ENCODE measurements at regions not wholly inside any gene's neighbourhood (a gene's known extent, or its start where the extent isn't known, plus 50 kb on each side); places are given as distances from the start of the nearest gene placed in this dataset.

DNA sequence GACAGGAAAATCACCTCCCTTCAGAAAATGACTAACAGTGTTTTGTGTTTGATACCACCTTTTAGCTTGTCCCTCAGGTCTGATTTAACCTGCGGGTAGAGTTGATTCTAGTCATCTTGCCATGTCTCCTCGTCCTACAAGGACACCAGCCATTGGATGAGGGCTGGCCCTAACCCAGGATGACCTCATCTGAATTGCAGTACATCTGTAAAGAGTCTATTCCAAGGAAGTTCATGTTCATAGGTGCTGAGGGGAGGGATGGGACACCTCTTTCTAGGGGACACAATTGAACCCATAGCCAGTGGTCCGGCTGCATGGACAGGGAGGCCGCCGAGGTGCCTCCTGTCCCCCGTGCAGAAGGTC, 52.0 kb upstream of the DACT2 start:
- POLR2A ChIA-PET (ENCODE audit: unreplicated experiment) = no interaction called here

DNA sequence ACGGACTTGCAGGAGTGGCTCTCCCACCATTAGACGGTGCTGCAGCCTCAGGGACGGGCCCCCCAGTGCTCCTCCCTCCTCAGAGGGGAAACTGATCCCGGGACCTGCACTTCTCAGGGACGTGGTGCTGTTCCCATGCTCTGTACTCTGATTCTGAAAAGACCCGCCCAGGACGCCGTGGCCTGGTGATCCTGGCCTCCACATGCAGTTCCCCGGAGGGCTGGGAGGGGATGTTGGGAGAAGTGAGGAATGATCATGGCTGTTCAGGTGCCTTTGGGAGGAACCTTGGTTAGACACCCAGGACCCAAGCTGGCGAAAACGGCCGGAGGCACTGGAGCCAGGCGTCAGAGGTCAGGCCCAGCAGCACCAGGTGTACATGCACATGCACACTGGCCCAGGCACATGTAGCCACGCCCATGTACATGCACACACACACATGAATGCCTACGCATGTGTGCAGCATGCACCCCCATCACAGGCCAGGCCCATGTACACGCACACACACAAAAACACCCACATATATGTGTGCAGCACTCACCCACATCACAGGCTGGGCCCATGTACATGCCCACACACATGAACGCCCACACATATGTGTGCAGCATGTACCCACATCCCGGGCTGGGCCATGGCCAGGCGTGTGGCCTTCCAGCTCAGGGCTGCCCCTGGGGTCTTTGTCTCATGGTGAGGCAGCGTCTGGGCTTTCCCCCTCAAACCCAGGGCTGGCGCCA, 52.6 kb upstream of the DACT2 start:
- CTCF ChIA-PET = no interaction called here
- Histone ChIP-seq H3K9ac (ENCODE audit: low read length) (no peak overlapping the region), H3K9me2 (replicated peaks; ENCODE audit: low read length) (no peaks in the 10 kb centered on the region), H2AFZ (ENCODE audit: low read length) (no peak overlapping the region), H3K79me2 (ENCODE audit: low read length) (no peaks in the 10 kb centered on the region), H3K4me1 (ENCODE audit: insufficient read depth, low read length) (no peaks in the 10 kb centered on the region), H3K4me3 (ENCODE audit: low read length) (no peak overlapping the region), H3K4me2 (ENCODE audit: low read length) (no peak overlapping the region), H3F3A (ENCODE audit: low read length, unreplicated experiment) (no peaks in the 10 kb centered on the region), H3K27me3 (ENCODE audit: low read length) (peaks cover 24% of the 10 kb centered on the region; the same call in 1 of the 2 replicates), H3K36me3 (ENCODE audit: low read depth, low read length) (no peaks in the 10 kb centered on the region), H4K20me1 (ENCODE audit: low read length) (no peaks in the 10 kb centered on the region), H3K9me3 (ENCODE audit: low read length) (no peaks in the 10 kb centered on the region), H3K27ac (ENCODE audit: low read length) (no peak overlapping the region)
- BruUV-seq (replicated peaks) = no TSS peak
- no peak for DNase-seq
- POLR2A ChIA-PET (ENCODE audit: unreplicated experiment) = no interaction called here
- no peak for ATAC-seq
- intact Hi-C loops (cut with micrococcal nuclease) = no loop called here
- no peak for TF ChIP-seq EZH2 (IDR thresholded peaks at IDR 0.05; ENCODE audit: low read length, unreplicated experiment)
- TF ChIP-seq CTCF (conservative IDR thresholded peaks at IDR 0.05; ENCODE audit: low read depth, low read length) = no peak
- no peak for TF ChIP-seq EZH2phosphoT487 (IDR thresholded peaks at IDR 0.05; ENCODE audit: borderline replicate concordance, low read length)

More for the DNA sequence above, 52.0 kb upstream of the DACT2 start:
- Histone ChIP-seq H3K27ac (ENCODE audit: low read length) (no peak overlapping the region), H4K20me1 (ENCODE audit: low read length) (no peaks in the 10 kb centered on the region), H3K9me2 (replicated peaks; ENCODE audit: low read length) (no peaks in the 10 kb centered on the region), H3K27me3 (ENCODE audit: low read length) (peaks cover 27% of the 10 kb centered on the region; the same call in 1 of the 2 replicates), H3K4me1 (ENCODE audit: insufficient read depth, low read length) (no peaks in the 10 kb centered on the region), H3K36me3 (ENCODE audit: low read depth, low read length) (no peaks in the 10 kb centered on the region), H3K79me2 (ENCODE audit: low read length) (no peaks in the 10 kb centered on the region), H3K9me3 (ENCODE audit: low read length) (no peaks in the 10 kb centered on the region), H3K4me3 (ENCODE audit: low read length) (no peak overlapping the region), H3K9ac (ENCODE audit: low read length) (no peak overlapping the region), H2AFZ (ENCODE audit: low read length) (no peak overlapping the region), H3K4me2 (ENCODE audit: low read length) (no peak overlapping the region), H3F3A (ENCODE audit: low read length, unreplicated experiment) (no peaks in the 10 kb centered on the region)
- DNase-seq (no peak), ATAC-seq (no peak)
- intact Hi-C loops (cut with micrococcal nuclease) = no loop called here
- TF ChIP-seq EZH2 (IDR thresholded peaks at IDR 0.05; ENCODE audit: low read length, unreplicated experiment) (no peak), EZH2phosphoT487 (IDR thresholded peaks at IDR 0.05; ENCODE audit: borderline replicate concordance, low read length) (no peak), CTCF (conservative IDR thresholded peaks at IDR 0.05; ENCODE audit: low read depth, low read length) (no peak)
- no TSS peak for BruUV-seq (replicated peaks)
- CTCF ChIA-PET = no interaction called here

DNA sequence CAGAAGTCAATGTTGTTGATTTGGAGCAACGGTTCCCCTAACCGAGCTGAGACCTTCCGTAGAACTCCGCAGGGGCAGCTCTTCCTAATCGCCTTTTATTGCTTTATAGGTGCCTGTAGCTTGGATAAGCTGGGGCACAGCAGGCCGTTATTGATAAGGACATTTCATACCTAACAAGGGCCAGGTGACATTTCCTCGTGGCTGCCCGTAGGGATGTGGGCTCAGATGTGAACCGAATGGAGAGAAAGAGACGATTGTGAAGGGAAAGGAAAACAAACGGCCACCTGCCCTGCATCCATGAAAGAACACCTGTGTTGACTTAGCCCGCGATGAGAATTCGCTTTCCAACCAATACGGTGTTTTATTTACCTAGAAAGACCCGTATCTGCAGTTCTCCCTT, 53.3 kb upstream of the DACT2 start:
- Histone ChIP-seq H4K20me1 (ENCODE audit: low read length) (no peaks in the 10 kb centered on the region), H3F3A (ENCODE audit: low read length, unreplicated experiment) (no peaks in the 10 kb centered on the region), H3K27me3 (ENCODE audit: low read length) (peaks cover 19% of the 10 kb centered on the region; the same call in 1 of the 2 replicates), H3K4me2 (ENCODE audit: low read length) (no peak overlapping the region), H3K4me1 (ENCODE audit: insufficient read depth, low read length) (no peaks in the 10 kb centered on the region), H3K79me2 (ENCODE audit: low read length) (no peaks in the 10 kb centered on the region), H2AFZ (ENCODE audit: low read length) (no peak overlapping the region), H3K4me3 (ENCODE audit: low read length) (no peak overlapping the region), H3K9me2 (replicated peaks; ENCODE audit: low read length) (no peaks in the 10 kb centered on the region), H3K9me3 (ENCODE audit: low read length) (no peaks in the 10 kb centered on the region), H3K36me3 (ENCODE audit: low read depth, low read length) (no peaks in the 10 kb centered on the region), H3K9ac (ENCODE audit: low read length) (no peak overlapping the region), H3K27ac (ENCODE audit: low read length) (no peak overlapping the region)
- ChIA-PET POLR2A (ENCODE audit: unreplicated experiment) (no interaction called here), CTCF (no interaction called here)
- no peak for ATAC-seq
- intact Hi-C loops (cut with micrococcal nuclease) = no loop called here
- no TSS peak for BruUV-seq (replicated peaks)
- no peak for DNase-seq
- no peak for TF ChIP-seq EZH2phosphoT487 (IDR thresholded peaks at IDR 0.05; ENCODE audit: borderline replicate concordance, low read length)
- TF ChIP-seq EZH2 (IDR thresholded peaks at IDR 0.05; ENCODE audit: low read length, unreplicated experiment) = no peak
- TF ChIP-seq CTCF (conservative IDR thresholded peaks at IDR 0.05; ENCODE audit: low read depth, low read length) = no peak
